ENCODE measurements at regions not wholly inside any gene's neighbourhood (a gene's known extent, or its start where the extent isn't known, plus 50 kb on each side); places are given as distances from the start of the nearest gene placed in this dataset.

DNA sequence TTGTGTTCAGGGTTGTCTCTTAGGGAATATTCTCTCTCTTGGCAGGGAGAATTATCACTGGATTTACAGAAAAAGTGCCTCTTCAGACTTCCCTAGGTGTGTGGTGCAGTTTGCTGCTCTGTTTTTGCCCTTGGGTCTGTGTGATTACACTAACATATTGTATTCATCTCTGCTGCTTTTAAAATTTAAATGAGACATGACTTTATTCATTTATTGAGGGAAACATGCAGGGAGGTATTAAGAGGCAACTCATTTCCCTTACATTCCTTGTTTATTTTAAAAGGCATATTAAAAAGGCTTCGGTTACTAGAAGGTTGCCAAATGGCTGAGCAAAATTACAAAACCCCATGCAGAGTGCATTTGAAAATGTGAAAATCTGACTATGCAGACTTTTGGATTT is 135.1 kb upstream of the GEMIN8 start (continued):
- no peak for TF ChIP-seq ZNF335 (tag by site-specific recombination; conservative IDR thresholded peaks at IDR 0.05)
- TF ChIP-seq ZNF19 (tag by site-specific recombination; IDR thresholded peaks at IDR 0.05; ENCODE audit: low read depth): no peak
- TF ChIP-seq SCRT1 (tag by site-specific recombination; IDR thresholded peaks at IDR 0.05; ENCODE audit: borderline replicate concordance): no peak
- no peak for TF ChIP-seq ZNF747 (tag by site-specific recombination; IDR thresholded peaks at IDR 0.05)

DNA sequence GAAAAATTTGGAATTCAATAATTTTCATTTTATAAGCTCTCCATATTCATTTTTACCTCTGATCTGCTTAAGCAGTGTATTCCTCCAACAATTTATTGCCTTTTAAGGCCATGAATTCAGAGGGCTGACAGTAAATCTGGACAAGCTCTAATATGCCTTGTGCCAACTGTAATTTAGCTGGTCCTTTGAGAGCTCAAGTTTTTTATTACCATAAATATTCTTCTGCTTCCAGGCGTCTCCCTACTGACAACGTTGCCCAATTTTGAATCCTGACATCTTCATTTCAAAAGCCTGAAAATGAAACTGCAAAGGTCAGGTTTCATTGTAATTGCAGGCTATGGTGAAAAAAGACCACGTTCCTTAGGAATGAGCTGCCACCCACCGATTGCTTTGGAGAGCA is 95.8 kb upstream of the GEMIN8 start:
- Histone ChIP-seq H3K9me3 (ENCODE audit: control insufficient read depth, insufficient read depth, low read depth, low read length) (no peaks in the 10 kb centered on the region; the same call in 1 of the 2 replicates), H3K4me1 (ENCODE audit: control insufficient read depth, insufficient read depth, low read length) (no peaks in the 10 kb centered on the region), H3K36me3 (ENCODE audit: control insufficient read depth in 2 of 2, insufficient read depth in 1 of 2, low read length in 2 of 2) (no peaks in the 10 kb centered on the region), H3K4me3 (ENCODE audit: low read depth, low read length) (no peak overlapping the region), H3K27ac (ENCODE audit: extremely low read depth, low read depth, low read length) (no peak overlapping the region)
- ChIA-PET POLR2A (no interaction called here), CTCF (interaction anchor here (0.6 to 1.5 kb wide), 4 partner anchors 10 to 1187 kb away, joined by 3 read pairs; no protein-coding TSS in a partner anchor)
- TF ChIP-seq ZNF585B (tag by site-specific recombination; IDR thresholded peaks at IDR 0.05) (no peak), SETDB1 (IDR thresholded peaks at IDR 0.05; ENCODE audit: insufficient read length, low read length) (no peak), ZNF248 (tag by site-specific recombination; IDR thresholded peaks at IDR 0.05) (no peak), ZNF292 (tag by site-specific recombination; IDR thresholded peaks at IDR 0.05; ENCODE audit: borderline replicate concordance, low read depth) (no peak), ZNF776 (tag by site-specific recombination; IDR thresholded peaks at IDR 0.05; ENCODE audit: borderline replicate concordance) (no peak), SCRT1 (tag by site-specific recombination; IDR thresholded peaks at IDR 0.05; ENCODE audit: borderline replicate concordance) (no peak), ZNF658 (tag by site-specific recombination; IDR thresholded peaks at IDR 0.05) (no peak), ZNF623 (tag by site-specific recombination; IDR thresholded peaks at IDR 0.05) (no peak), GLIS2 (tag by site-specific recombination; IDR thresholded peaks at IDR 0.05) (no peak), BCL11A (tag by site-specific recombination; IDR thresholded peaks at IDR 0.05; ENCODE audit: low read depth) (no peak), ZNF596 (tag by site-specific recombination; IDR thresholded peaks at IDR 0.05) (no peak), ZNF202 (tag by site-specific recombination; IDR thresholded peaks at IDR 0.05; ENCODE audit: borderline replicate concordance) (no peak)
- TF ChIP-seq, protein P1, sequence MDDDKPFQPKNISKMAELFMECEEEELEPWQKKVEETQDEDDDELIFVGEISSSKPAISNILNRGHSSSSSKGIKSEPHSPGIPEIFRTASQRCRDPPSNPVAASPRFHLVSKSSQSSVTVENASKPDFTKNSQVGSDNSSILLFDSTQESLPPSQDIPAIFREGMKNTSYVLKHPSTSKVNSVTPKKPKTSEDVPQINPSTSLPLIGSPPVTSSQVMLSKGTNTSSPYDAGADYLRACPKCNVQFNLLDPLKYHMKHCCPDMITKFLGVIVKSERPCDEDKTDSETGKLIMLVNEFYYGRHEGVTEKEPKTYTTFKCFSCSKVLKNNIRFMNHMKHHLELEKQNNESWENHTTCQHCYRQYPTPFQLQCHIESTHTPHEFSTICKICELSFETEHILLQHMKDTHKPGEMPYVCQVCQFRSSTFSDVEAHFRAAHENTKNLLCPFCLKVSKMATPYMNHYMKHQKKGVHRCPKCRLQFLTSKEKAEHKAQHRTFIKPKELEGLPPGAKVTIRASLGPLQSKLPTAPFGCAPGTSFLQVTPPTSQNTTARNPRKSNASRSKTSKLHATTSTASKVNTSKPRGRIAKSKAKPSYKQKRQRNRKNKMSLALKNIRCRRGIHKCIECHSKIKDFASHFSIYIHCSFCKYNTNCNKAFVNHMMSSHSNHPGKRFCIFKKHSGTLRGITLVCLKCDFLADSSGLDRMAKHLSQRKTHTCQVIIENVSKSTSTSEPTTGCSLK (tag by site-specific recombination; IDR thresholded peaks at IDR 0.05): no peak
- TF ChIP-seq, protein P2, sequence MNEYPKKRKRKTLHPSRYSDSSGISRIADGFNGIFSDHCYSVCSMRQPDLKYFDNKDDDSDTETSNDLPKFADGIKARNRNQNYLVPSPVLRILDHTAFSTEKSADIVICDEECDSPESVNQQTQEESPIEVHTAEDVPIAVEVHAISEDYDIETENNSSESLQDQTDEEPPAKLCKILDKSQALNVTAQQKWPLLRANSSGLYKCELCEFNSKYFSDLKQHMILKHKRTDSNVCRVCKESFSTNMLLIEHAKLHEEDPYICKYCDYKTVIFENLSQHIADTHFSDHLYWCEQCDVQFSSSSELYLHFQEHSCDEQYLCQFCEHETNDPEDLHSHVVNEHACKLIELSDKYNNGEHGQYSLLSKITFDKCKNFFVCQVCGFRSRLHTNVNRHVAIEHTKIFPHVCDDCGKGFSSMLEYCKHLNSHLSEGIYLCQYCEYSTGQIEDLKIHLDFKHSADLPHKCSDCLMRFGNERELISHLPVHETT (tag by site-specific recombination; IDR thresholded peaks at IDR 0.05): no peak
- TF ChIP-seq, protein P3, sequence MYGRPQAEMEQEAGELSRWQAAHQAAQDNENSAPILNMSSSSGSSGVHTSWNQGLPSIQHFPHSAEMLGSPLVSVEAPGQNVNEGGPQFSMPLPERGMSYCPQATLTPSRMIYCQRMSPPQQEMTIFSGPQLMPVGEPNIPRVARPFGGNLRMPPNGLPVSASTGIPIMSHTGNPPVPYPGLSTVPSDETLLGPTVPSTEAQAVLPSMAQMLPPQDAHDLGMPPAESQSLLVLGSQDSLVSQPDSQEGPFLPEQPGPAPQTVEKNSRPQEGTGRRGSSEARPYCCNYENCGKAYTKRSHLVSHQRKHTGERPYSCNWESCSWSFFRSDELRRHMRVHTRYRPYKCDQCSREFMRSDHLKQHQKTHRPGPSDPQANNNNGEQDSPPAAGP (tag by site-specific recombination; IDR thresholded peaks at IDR 0.05): no peak
- TF ChIP-seq, protein P4, sequence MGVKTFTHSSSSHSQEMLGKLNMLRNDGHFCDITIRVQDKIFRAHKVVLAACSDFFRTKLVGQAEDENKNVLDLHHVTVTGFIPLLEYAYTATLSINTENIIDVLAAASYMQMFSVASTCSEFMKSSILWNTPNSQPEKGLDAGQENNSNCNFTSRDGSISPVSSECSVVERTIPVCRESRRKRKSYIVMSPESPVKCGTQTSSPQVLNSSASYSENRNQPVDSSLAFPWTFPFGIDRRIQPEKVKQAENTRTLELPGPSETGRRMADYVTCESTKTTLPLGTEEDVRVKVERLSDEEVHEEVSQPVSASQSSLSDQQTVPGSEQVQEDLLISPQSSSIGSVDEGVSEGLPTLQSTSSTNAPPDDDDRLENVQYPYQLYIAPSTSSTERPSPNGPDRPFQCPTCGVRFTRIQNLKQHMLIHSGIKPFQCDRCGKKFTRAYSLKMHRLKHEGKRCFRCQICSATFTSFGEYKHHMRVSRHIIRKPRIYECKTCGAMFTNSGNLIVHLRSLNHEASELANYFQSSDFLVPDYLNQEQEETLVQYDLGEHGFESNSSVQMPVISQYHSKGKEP (tag by site-specific recombination; IDR thresholded peaks at IDR 0.05): no peak
- TF ChIP-seq, protein P5, sequence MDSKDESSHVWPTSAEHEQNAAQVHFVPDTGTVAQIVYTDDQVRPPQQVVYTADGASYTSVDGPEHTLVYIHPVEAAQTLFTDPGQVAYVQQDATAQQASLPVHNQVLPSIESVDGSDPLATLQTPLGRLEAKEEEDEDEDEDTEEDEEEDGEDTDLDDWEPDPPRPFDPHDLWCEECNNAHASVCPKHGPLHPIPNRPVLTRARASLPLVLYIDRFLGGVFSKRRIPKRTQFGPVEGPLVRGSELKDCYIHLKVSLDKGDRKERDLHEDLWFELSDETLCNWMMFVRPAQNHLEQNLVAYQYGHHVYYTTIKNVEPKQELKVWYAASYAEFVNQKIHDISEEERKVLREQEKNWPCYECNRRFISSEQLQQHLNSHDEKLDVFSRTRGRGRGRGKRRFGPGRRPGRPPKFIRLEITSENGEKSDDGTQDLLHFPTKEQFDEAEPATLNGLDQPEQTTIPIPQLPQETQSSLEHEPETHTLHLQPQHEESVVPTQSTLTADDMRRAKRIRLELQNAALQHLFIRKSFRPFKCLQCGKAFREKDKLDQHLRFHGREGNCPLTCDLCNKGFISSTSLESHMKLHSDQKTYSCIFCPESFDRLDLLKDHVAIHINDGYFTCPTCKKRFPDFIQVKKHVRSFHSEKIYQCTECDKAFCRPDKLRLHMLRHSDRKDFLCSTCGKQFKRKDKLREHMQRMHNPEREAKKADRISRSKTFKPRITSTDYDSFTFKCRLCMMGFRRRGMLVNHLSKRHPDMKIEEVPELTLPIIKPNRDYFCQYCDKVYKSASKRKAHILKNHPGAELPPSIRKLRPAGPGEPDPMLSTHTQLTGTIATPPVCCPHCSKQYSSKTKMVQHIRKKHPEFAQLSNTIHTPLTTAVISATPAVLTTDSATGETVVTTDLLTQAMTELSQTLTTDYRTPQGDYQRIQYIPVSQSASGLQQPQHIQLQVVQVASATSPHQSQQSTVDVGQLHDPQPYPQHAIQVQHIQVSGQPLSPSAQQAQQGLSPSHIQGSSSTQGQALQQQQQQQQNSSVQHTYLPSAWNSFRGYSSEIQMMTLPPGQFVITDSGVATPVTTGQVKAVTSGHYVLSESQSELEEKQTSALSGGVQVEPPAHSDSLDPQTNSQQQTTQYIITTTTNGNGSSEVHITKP (tag by site-specific recombination; IDR thresholded peaks at IDR 0.05): no peak
- TF ChIP-seq, protein P6, sequence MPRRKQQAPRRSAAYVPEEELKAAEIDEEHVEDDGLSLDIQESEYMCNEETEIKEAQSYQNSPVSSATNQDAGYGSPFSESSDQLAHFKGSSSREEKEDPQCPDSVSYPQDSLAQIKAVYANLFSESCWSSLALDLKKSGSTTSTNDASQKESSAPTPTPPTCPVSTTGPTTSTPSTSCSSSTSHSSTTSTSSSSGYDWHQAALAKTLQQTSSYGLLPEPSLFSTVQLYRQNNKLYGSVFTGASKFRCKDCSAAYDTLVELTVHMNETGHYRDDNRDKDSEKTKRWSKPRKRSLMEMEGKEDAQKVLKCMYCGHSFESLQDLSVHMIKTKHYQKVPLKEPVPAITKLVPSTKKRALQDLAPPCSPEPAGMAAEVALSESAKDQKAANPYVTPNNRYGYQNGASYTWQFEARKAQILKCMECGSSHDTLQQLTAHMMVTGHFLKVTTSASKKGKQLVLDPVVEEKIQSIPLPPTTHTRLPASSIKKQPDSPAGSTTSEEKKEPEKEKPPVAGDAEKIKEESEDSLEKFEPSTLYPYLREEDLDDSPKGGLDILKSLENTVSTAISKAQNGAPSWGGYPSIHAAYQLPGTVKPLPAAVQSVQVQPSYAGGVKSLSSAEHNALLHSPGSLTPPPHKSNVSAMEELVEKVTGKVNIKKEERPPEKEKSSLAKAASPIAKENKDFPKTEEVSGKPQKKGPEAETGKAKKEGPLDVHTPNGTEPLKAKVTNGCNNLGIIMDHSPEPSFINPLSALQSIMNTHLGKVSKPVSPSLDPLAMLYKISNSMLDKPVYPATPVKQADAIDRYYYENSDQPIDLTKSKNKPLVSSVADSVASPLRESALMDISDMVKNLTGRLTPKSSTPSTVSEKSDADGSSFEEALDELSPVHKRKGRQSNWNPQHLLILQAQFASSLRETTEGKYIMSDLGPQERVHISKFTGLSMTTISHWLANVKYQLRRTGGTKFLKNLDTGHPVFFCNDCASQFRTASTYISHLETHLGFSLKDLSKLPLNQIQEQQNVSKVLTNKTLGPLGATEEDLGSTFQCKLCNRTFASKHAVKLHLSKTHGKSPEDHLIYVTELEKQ (tag by site-specific recombination; IDR thresholded peaks at IDR 0.05; ENCODE audit: borderline replicate concordance): no peak

All from HEK293 (cell line).